Occipital lobe (tissue), 1 donor: ENCODE measurements at regions not wholly inside any gene's neighbourhood (a gene's known extent, or its start where the extent isn't known, plus 50 kb on each side); places are given as distances from the start of the nearest gene placed in this dataset.

ENCODE experiments used
- DNase-seq: peaks from one replicate; lab custom pipeline; 2025; lab: John Stamatoyannopoulos, UW

GRCh38 chr18:22543769-22544168 lies 126.1 kb upstream of the CTAGE1 start:
- no peak for DNase-seq

- no peak for DNase-seq
Measured at GRCh38 chr18:22544626-22545025, 126.9 kb upstream of the CTAGE1 start.

- no peak for DNase-seq
Measured at GRCh38 chr18:22545066-22545760, 127.5 kb upstream of the CTAGE1 start.

- DNase-seq: no peak
Measured at GRCh38 chr18:22546905-22547570, 129.3 kb upstream of the CTAGE1 start.

- DNase-seq: no peak
Measured at GRCh38 chr18:22547807-22548561, 130.3 kb upstream of the CTAGE1 start.

- no peak for DNase-seq
Measured at GRCh38 chr18:22549260-22549937, 131.7 kb upstream of the CTAGE1 start.

GRCh38 chr18:22550366-22550765 lies 132.7 kb upstream of the CTAGE1 start:
- no peak for DNase-seq

- DNase-seq: no peak
Measured at GRCh38 chr18:22550861-22551260, 133.1 kb upstream of the CTAGE1 start.

GRCh38 chr18:22551536-22552151 lies 133.9 kb upstream of the CTAGE1 start:
- DNase-seq: no peak

- no peak for DNase-seq
Measured at GRCh38 chr18:22552254-22552653, 134.5 kb upstream of the CTAGE1 start.

- DNase-seq: no peak
Measured at GRCh38 chr18:22552899-22553460, 135.3 kb upstream of the CTAGE1 start.

GRCh38 chr18:22556222-22557167 lies 138.8 kb upstream of the CTAGE1 start:
- DNase-seq: peak; percentile 6

- no peak for DNase-seq
Measured at GRCh38 chr18:22557168-22557941, 139.6 kb upstream of the CTAGE1 start.

- DNase-seq: no peak
Measured at GRCh38 chr18:22558945-22559385, 141.2 kb upstream of the CTAGE1 start.

GRCh38 chr18:22559414-22560274 lies 141.9 kb upstream of the CTAGE1 start:
- DNase-seq: no peak

GRCh38 chr18:22560275-22560610 lies 142.5 kb upstream of the CTAGE1 start:
- DNase-seq: no peak

- DNase-seq: no peak
Measured at GRCh38 chr18:22560797-22561196, 143.1 kb upstream of the CTAGE1 start.

GRCh38 chr18:22563164-22563583 lies 145.5 kb upstream of the CTAGE1 start:
- no peak for DNase-seq
